ENCODE measurements at regions not wholly inside any gene's neighbourhood (a gene's known extent, or its start where the extent isn't known, plus 50 kb on each side); places are given as distances from the start of the nearest gene placed in this dataset.
A peak's percentile ranks its signal among the peaks of the same experiment; 100 is the strongest.
"Not testable (repeated sequence)": the region's sequence is repeated elsewhere in the genome, so short reads cannot be mapped to it uniquely, and the experiment has no call there.

GRCh38 chrX:31014474-31014873 lies 57.4 kb downstream of the FTHL17 start:
- DNase-seq; intact Hi-C loops (cut with DNase I): not testable (repeated sequence)

- intact Hi-C loops (cut with DNase I) = no loop called here
- DNase-seq = no peak
Observed at GRCh38 chrX:31012509-31013025, 59.3 kb downstream of the FTHL17 start.

GRCh38 chrX:31007321-31007720 lies 64.5 kb downstream of the FTHL17 start:
- DNase-seq = no peak
- intact Hi-C loops (cut with DNase I) = no loop called here

- intact Hi-C loops (cut with DNase I) = no loop called here
- no peak for DNase-seq
Observed at GRCh38 chrX:31006027-31006426, 65.8 kb downstream of the FTHL17 start.

- intact Hi-C loops (cut with DNase I) = no loop called here
- no peak for DNase-seq
Observed at GRCh38 chrX:30997411-30997810, 74.4 kb downstream of the FTHL17 start.

GRCh38 chrX:30995705-30996104 lies 76.1 kb downstream of the FTHL17 start:
- intact Hi-C loops (cut with DNase I) = no loop called here
- no peak for DNase-seq

- DNase-seq = no peak
- intact Hi-C loops (cut with DNase I) = no loop called here
Observed at GRCh38 chrX:30995060-30995700, 76.7 kb downstream of the FTHL17 start.

- DNase-seq; intact Hi-C loops (cut with DNase I): not testable (repeated sequence)
Observed at GRCh38 chrX:30994018-30994417, 77.8 kb downstream of the FTHL17 start.

GRCh38 chrX:30992381-30992904 lies 79.4 kb downstream of the FTHL17 start:
- intact Hi-C loops (cut with DNase I) = no loop called here
- no peak for DNase-seq

GRCh38 chrX:30990361-30990760 lies 81.5 kb downstream of the FTHL17 start:
- no peak for DNase-seq
- intact Hi-C loops (cut with DNase I) = no loop called here

- DNase-seq = no peak
- intact Hi-C loops (cut with DNase I) = no loop called here
Observed at GRCh38 chrX:30982467-30982866, 89.4 kb downstream of the FTHL17 start.

GRCh38 chrX:30981968-30982367 lies 89.9 kb downstream of the FTHL17 start:
- intact Hi-C loops (cut with DNase I) = no loop called here
- DNase-seq = no peak

GRCh38 chrX:30979271-30979670 lies 90.2 kb upstream of the TAB3 start:
- no peak for DNase-seq
- intact Hi-C loops (cut with DNase I) = no loop called here

- no peak for DNase-seq
- intact Hi-C loops (cut with DNase I) = no loop called here
Observed at GRCh38 chrX:30975467-30975866, 86.4 kb upstream of the TAB3 start.

- intact Hi-C loops (cut with DNase I) = no loop called here
- DNase-seq = no peak
Observed at GRCh38 chrX:30973784-30974427, 84.9 kb upstream of the TAB3 start.

- DNase-seq = peak in 3 of 10 donors; percentile 5 to 14 (median 8)
- intact Hi-C loops (cut with DNase I) = no loop called here
Observed at GRCh38 chrX:30971774-30972603, 82.9 kb upstream of the TAB3 start.

- intact Hi-C loops (cut with DNase I) = no loop called here
- no peak for DNase-seq
Observed at GRCh38 chrX:30967516-30967915, 78.5 kb upstream of the TAB3 start.

- no peak for DNase-seq
- intact Hi-C loops (cut with DNase I) = no loop called here
Observed at GRCh38 chrX:30965767-30966166, 76.7 kb upstream of the TAB3 start.

- intact Hi-C loops (cut with DNase I) = no loop called here
Observed at GRCh38 chrX:30961387-30962174, 72.5 kb upstream of the TAB3 start.

GRCh38 chrX:30957753-30958152 lies 68.7 kb upstream of the TAB3 start:
- DNase-seq = no peak
- intact Hi-C loops (cut with DNase I) = no loop called here

More at GRCh38 chrX:30961387-30962174, 72.5 kb upstream of the TAB3 start:
- DNase-seq = no peak

All from posterior cingulate gyrus (tissue), 11 donors.